ENCODE measurements at regions not wholly inside any gene's neighbourhood (a gene's known extent, or its start where the extent isn't known, plus 50 kb on each side); places are given as distances from the start of the nearest gene placed in this dataset.

- no peaks in the 10 kb centered on the region for H3K36me3 ChIP-seq (replicated peaks in 1 of 2; ENCODE audit: control insufficient read depth in 1 of 2, insufficient read depth in 2 of 2, low read length in 2 of 2)
- in situ Hi-C loops (cut with HindIII; ENCODE audit: extremely low pct_ligation_motif_present, low pct_unique_long_range_greater_than_20kb): no loop called here
- 3% methylated on average over 3 of the region's 3 CpGs for WGBS (ENCODE audit: low lambda C conversion rate)
- intact Hi-C loops (cut with micrococcal nuclease; ENCODE audit: unreplicated experiment): no loop called here
- no peak overlapping the region for H3K9ac ChIP-seq (ENCODE audit: insufficient read depth, low read depth, low read length)
- DNase-seq (ENCODE audit: low spot score): no peak
- ATAC-seq: no peak
- no peaks in the 10 kb centered on the region for H3K4me1 ChIP-seq (ENCODE audit: insufficient read depth, low read length)
- H3K27me3 ChIP-seq (ENCODE audit: control insufficient read depth in 1 of 2, insufficient read depth in 2 of 2, low read length in 2 of 2): no peaks in the 10 kb centered on the region
- no TSS peak for BruUV-seq (replicated peaks)
- H3K4me3 ChIP-seq (replicated peaks in 1 of 3; ENCODE audit: insufficient read depth in 1 of 3, low read depth in 2 of 3, low read length in 3 of 3): no peak overlapping the region
- ChIA-PET CTCF (ENCODE audit: low intra/inter-chr PET ratio, low total read pairs) (no interaction called here), POLR2A (no interaction called here)
- H3K27ac ChIP-seq (ENCODE audit: extremely low read length, insufficient read depth, low read length): no peak overlapping the region
- no peak overlapping the region for H2AFZ ChIP-seq (ENCODE audit: low read length)
- H3K4me2 ChIP-seq (ENCODE audit: low read depth, low read length): no peak overlapping the region
- TF ChIP-seq ZNF704 (CRISPR knock-in tag; IDR thresholded peaks at IDR 0.05; ENCODE audit: borderline replicate concordance): no peak
- no peak for TF ChIP-seq HMG20B (CRISPR knock-in tag; conservative IDR thresholded peaks at IDR 0.05)
- no peak for TF ChIP-seq ZFX (CRISPR knock-in tag; IDR thresholded peaks at IDR 0.05; ENCODE audit: low read depth)
- no peak for TF ChIP-seq GTF2F1 (IDR thresholded peaks at IDR 0.05; ENCODE audit: low read length)
- TF ChIP-seq RBM22 (optimal IDR thresholded peaks at IDR 0.05; ENCODE audit: low read length): no peak
- no peak for TF ChIP-seq ZSCAN30 (CRISPR knock-in tag; IDR thresholded peaks at IDR 0.05)
- TF ChIP-seq HDAC6 (IDR thresholded peaks at IDR 0.05; ENCODE audit: low read depth, low read length): no peak
- TF ChIP-seq ZNF646 (CRISPR knock-in tag; IDR thresholded peaks at IDR 0.05): no peak
- no peaks in the 10 kb centered on the region for H3K79me2 ChIP-seq (ENCODE audit: insufficient read depth, low read length)
- no peak for FAIRE-seq
- H3K9me3 ChIP-seq (ENCODE audit: low read length): no peaks in the 10 kb centered on the region
- no peaks in the 10 kb centered on the region for H4K20me1 ChIP-seq (ENCODE audit: insufficient read depth, low read length)
Observed at GRCh38 chr6:78528926-78529325, 338.4 kb upstream of the IRAK1BP1 start.
